ENCODE measurements at regions not wholly inside any gene's neighbourhood (a gene's known extent, or its start where the extent isn't known, plus 50 kb on each side); places are given as distances from the start of the nearest gene placed in this dataset.

- Mint-ChIP-seq H3K4me1 (no peaks in the 10 kb centered on the region), H3K27ac (no peak overlapping the region), H3K27me3 (ENCODE audit: low read depth in 3 of 3) (peaks cover 0 to 5% (median 4%) of the 10 kb centered on the region in 3 donors), H3K4me3 (no peak overlapping the region), H3K9me3 (peaks cover 0 to 3% (median 0%) of the 10 kb centered on the region in 6 donors), H3K36me3 (no peaks in the 10 kb centered on the region)
- DNase-seq = no peak
These were observed 74.3 kb upstream of the KCNJ15 start for GRCh38 chr21:38182370-38182985.

- Mint-ChIP-seq H3K4me1 (no peaks in the 10 kb centered on the region), H3K27ac (no peak overlapping the region), H3K4me3 (no peak overlapping the region), H3K9me3 (peaks cover 0 to 3% (median 0%) of the 10 kb centered on the region in 6 donors), H3K27me3 (ENCODE audit: low read depth in 3 of 3) (peaks cover 0 to 4% (median 3%) of the 10 kb centered on the region in 3 donors), H3K36me3 (no peaks in the 10 kb centered on the region)
- no peak for DNase-seq
These were observed 72.8 kb upstream of the KCNJ15 start for GRCh38 chr21:38183961-38184360.

GRCh38 chr21:38186661-38187270, 70.0 kb upstream of the KCNJ15 start:
- Mint-ChIP-seq H3K27ac (no peak overlapping the region), H3K4me1 (no peaks in the 10 kb centered on the region)

GRCh38 chr21:38188037-38188436, 68.8 kb upstream of the KCNJ15 start:
- Mint-ChIP-seq H3K9me3 (peaks cover 0 to 3% (median 0%) of the 10 kb centered on the region in 6 donors), H3K36me3 (no peaks in the 10 kb centered on the region), H3K27me3 (ENCODE audit: low read depth in 3 of 3) (peaks cover 0 to 1% (median 0%) of the 10 kb centered on the region in 3 donors), H3K4me3 (no peak overlapping the region), H3K4me1 (no peaks in the 10 kb centered on the region), H3K27ac (no peak overlapping the region)
- DNase-seq = no peak

More at GRCh38 chr21:38186661-38187270, 70.0 kb upstream of the KCNJ15 start:
- Mint-ChIP-seq H3K36me3 (no peaks in the 10 kb centered on the region), H3K9me3 (peaks cover 0 to 3% (median 0%) of the 10 kb centered on the region in 6 donors), H3K27me3 (ENCODE audit: low read depth in 3 of 3) (peaks cover 0 to 4% (median 3%) of the 10 kb centered on the region in 3 donors), H3K4me3 (no peak overlapping the region)
- DNase-seq = no peak

GRCh38 chr21:38196036-38196435, 60.8 kb upstream of the KCNJ15 start:
- H3K4me1 Mint-ChIP-seq = no peaks in the 10 kb centered on the region
- H3K27me3 Mint-ChIP-seq (ENCODE audit: low read depth in 3 of 3) = peaks cover 5 to 6% (median 6%) of the 10 kb centered on the region in 3 donors
- no peak overlapping the region for H3K4me3 Mint-ChIP-seq
- H3K36me3 Mint-ChIP-seq = no peaks in the 10 kb centered on the region
- DNase-seq = no peak
- H3K9me3 Mint-ChIP-seq = peaks cover 0 to 1% (median 0%) of the 10 kb centered on the region in 6 donors
- H3K27ac Mint-ChIP-seq = no peak overlapping the region

GRCh38 chr21:38202811-38203210, 54.0 kb upstream of the KCNJ15 start:
- peaks cover 3 to 9% (median 4%) of the 10 kb centered on the region in 3 donors for H3K27me3 Mint-ChIP-seq (ENCODE audit: low read depth in 3 of 3)

GRCh38 chr21:38203229-38203628, 53.6 kb upstream of the KCNJ15 start:
- Mint-ChIP-seq H3K4me1 (no peaks in the 10 kb centered on the region), H3K4me3 (no peak overlapping the region), H3K9me3 (no peaks in the 10 kb centered on the region), H3K27me3 (ENCODE audit: low read depth in 3 of 3) (peaks cover 3 to 11% (median 5%) of the 10 kb centered on the region in 3 donors), H3K36me3 (no peaks in the 10 kb centered on the region), H3K27ac (no peak overlapping the region)
- DNase-seq = no peak

More at GRCh38 chr21:38202811-38203210, 54.0 kb upstream of the KCNJ15 start:
- Mint-ChIP-seq H3K4me3 (no peak overlapping the region), H3K36me3 (no peaks in the 10 kb centered on the region), H3K27ac (no peak overlapping the region), H3K4me1 (no peaks in the 10 kb centered on the region), H3K9me3 (no peaks in the 10 kb centered on the region)
- no peak for DNase-seq

GRCh38 chr21:38205940-38206339, 50.9 kb upstream of the KCNJ15 start:
- no peaks in the 10 kb centered on the region for H3K4me1 Mint-ChIP-seq
- H3K27me3 Mint-ChIP-seq (ENCODE audit: low read depth in 3 of 3) = peaks cover 5 to 9% (median 8%) of the 10 kb centered on the region in 3 donors
- no peaks in the 10 kb centered on the region for H3K9me3 Mint-ChIP-seq
- no peak for DNase-seq
- no peaks in the 10 kb centered on the region for H3K36me3 Mint-ChIP-seq
- H3K27ac Mint-ChIP-seq = no peak overlapping the region
- H3K4me3 Mint-ChIP-seq = no peak overlapping the region

- no peaks in the 10 kb centered on the region for H3K4me1 Mint-ChIP-seq
These were observed 50.1 kb upstream of the KCNJ15 start for GRCh38 chr21:38206646-38207045.

More at GRCh38 chr21:38206646-38207045, 50.1 kb upstream of the KCNJ15 start:
- Mint-ChIP-seq H3K36me3 (no peaks in the 10 kb centered on the region), H3K27me3 (ENCODE audit: low read depth in 3 of 3) (peaks cover 5 to 9% (median 8%) of the 10 kb centered on the region in 3 donors), H3K4me3 (no peak overlapping the region), H3K27ac (no peak overlapping the region), H3K9me3 (no peaks in the 10 kb centered on the region)
- DNase-seq = no peak

All from immature natural killer cell (primary cell).